IgD-negative memory B cell (primary cell): ENCODE measurements at regions not wholly inside any gene's neighbourhood (a gene's known extent, or its start where the extent isn't known, plus 50 kb on each side); places are given as distances from the start of the nearest gene placed in this dataset.

Source experiments
- H3K27ac Mint-ChIP-seq, 3 donors: one replicate each; pipeline ENCODE4 v1.8.0; 2020 to 2022; ENCODE audit warnings: mild to moderate bottlenecking in 3 of 3, mixed read lengths in 3 of 3, moderate library complexity in 1 of 3
- H3K27me3 Mint-ChIP-seq: one replicate; pipeline ENCODE4 v1.8.0; 2021; ENCODE audit warnings: mixed read lengths
- H3K36me3 Mint-ChIP-seq: one replicate; pipeline ENCODE4 v1.8.0; 2020; ENCODE audit warnings: mild to moderate bottlenecking, mixed read lengths
- H3K4me1 Mint-ChIP-seq, 3 donors: one replicate each; pipeline ENCODE4 v1.8.0; 2020 to 2022; ENCODE audit warnings: mixed read lengths in 3 of 3, mild to moderate bottlenecking in 1 of 3
- H3K4me3 Mint-ChIP-seq, 4 donors: one replicate each; pipeline ENCODE4 v1.8.0; 2020 to 2022; ENCODE audit warnings: mild to moderate bottlenecking in 4 of 4, mixed read lengths in 4 of 4, moderate library complexity in 3 of 4
- H3K9me3 Mint-ChIP-seq, 3 donors: one replicate each; pipeline ENCODE4 v1.8.0; 2020 to 2021; ENCODE audit warnings: mixed read lengths in 3 of 3, mild to moderate bottlenecking in 1 of 3

DNA sequence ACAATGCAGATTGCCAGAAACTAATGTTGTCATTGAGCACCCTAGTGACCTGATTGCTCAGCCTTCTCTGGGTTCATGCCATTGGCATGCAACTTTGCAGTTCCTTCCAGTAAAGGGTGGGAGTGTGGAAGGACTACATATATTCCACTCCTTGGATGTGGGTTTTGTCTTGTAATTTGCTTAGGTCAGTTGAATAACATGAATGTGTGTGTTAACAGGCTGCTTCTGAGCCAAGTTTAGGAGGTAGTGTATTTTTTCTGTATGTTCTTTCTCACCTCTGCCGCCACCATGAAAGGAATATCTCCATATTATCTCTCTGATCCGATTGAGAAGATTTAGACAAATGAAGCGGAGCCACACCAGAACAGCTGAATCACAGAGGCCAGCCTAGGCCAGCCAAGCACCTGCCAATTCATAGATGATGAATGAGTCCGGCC, 1929.6 kb upstream of the CDH6 start:
- peaks cover 4 to 6% (median 6%) of the 10 kb centered on the region in 3 donors for H3K9me3 Mint-ChIP-seq
- no peak overlapping the region for H3K4me3 Mint-ChIP-seq
- H3K36me3 Mint-ChIP-seq = no peaks in the 10 kb centered on the region
- no peak overlapping the region for H3K27ac Mint-ChIP-seq
- H3K27me3 Mint-ChIP-seq = no peaks in the 10 kb centered on the region
- no peaks in the 10 kb centered on the region for H3K4me1 Mint-ChIP-seq

DNA sequence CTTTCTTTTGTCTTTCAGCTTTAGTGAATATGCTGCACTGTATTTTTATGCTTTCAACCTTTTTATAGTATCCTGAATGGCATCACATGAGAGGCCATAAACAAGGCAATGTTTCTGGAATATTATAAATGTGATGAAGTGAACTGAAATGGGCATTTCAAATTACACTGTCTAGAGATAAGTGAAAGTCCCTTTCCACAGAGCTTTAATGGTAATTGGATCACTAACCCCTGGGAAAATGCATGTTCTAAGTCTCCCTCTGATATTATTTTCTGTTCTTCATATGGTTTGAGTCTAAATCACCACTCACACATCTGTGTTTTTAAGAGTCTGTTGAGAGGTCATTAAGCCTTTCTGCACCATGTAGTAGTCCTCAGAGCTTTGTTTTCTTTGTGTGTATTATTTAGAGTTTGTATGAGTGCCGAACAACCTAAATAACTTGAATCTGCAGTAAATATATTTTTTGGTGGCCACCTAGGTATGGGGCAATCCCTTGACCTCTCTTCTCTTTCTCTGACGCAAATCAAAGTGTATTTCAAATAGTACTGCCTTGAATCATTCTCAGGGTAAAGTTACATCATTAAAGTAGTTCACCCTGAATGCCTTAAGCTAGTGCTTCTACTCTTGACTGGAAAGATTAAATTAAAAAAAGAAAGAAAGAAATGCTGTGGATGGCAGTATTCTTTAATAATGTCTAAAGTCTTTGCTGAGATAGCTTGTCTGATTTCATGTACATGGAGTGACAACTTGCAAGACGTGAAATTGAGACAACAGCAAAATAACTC, 1931.0 kb upstream of the CDH6 start:
- Mint-ChIP-seq H3K4me1 (no peaks in the 10 kb centered on the region), H3K27ac (no peak overlapping the region)

DNA sequence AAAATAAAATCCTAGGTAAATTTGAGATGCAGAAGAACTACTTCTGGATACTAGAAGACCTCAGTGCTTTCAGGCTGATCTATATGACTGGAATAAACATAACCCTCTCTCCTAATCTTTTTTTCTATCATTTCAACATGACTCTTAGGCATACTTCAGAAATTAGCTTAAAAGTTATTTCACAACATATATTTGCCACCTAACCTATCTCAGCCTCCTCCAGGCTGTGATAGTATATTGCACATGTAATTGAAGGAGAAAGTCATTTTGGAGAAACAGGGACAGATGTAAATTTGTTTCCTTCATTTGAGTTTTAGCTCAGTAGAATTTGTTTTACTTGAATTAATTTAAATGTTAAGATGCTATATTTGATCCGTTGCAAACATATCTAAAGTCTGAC, 1932.3 kb upstream of the CDH6 start:
- no peaks in the 10 kb centered on the region for H3K27me3 Mint-ChIP-seq
- no peaks in the 10 kb centered on the region for H3K4me1 Mint-ChIP-seq
- no peaks in the 10 kb centered on the region for H3K36me3 Mint-ChIP-seq
- no peak overlapping the region for H3K4me3 Mint-ChIP-seq
- H3K27ac Mint-ChIP-seq = no peak overlapping the region
- peaks cover 3 to 10% (median 5%) of the 10 kb centered on the region in 3 donors for H3K9me3 Mint-ChIP-seq

More for the DNA sequence above, 1931.0 kb upstream of the CDH6 start:
- Mint-ChIP-seq H3K4me3 (no peak overlapping the region), H3K27me3 (no peaks in the 10 kb centered on the region), H3K36me3 (no peaks in the 10 kb centered on the region), H3K9me3 (peaks cover 6 to 10% (median 8%) of the 10 kb centered on the region in 3 donors)

DNA sequence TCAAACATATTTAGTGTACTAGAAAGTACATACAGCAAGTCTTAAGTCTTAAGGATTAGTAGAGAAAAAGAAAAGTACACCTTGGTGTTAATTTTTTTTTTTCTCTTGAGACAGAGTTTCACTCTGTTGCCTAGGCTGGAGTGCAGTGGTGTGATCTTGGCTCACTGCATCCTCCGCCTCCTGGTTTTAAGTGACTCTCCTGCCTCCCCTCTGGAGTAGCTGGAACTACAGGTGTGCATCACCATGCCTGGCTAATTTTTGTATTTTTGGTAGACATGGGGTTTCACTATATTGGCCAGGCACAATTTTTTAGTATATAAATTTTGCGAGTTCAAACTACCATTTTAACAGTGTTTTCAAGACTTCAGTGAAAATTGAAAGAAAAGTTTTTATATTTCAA, 1941.1 kb upstream of the CDH6 start:
- Mint-ChIP-seq H3K4me1 (no peaks in the 10 kb centered on the region), H3K27me3 (no peaks in the 10 kb centered on the region), H3K4me3 (no peak overlapping the region), H3K27ac (no peak overlapping the region), H3K36me3 (no peaks in the 10 kb centered on the region), H3K9me3 (peaks cover 0 to 8% (median 5%) of the 10 kb centered on the region in 3 donors)

DNA sequence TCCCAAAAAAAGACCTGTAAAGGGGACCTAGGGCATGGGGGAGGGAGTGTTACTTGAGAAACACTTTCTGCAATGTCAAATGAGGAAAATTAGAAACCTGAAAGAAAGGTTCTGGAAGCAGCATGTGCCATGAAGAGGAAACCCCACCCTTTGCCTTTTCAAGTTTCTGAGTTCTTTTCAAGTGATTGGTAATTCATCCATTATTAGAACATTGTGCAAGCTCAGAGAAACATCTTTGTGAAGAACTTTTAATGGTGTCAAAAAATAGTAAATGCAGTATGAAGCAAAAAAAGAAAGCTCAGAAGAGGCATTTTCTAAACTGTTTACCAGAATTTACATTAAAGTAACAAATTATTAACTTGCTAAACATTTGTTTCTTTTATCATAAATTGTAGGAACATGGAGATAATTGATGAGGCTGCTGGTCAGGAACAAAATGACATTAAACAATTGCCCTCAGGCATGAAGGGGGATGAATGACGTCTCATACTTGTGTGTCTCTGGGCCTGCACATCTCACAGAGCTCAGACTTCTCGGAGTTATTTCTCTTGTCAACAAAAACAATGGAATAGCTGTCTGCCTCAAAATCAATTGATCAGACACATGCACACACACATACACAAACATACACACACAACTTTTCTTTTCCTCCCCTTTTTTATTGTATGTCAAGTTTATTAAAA, 1946.0 kb upstream of the CDH6 start:
- no peak overlapping the region for H3K27ac Mint-ChIP-seq
- no peaks in the 10 kb centered on the region for H3K36me3 Mint-ChIP-seq
- H3K27me3 Mint-ChIP-seq = no peaks in the 10 kb centered on the region
- peaks cover 0 to 13% (median 6%) of the 10 kb centered on the region in 3 donors for H3K9me3 Mint-ChIP-seq
- no peaks in the 10 kb centered on the region for H3K4me1 Mint-ChIP-seq
- no peak overlapping the region for H3K4me3 Mint-ChIP-seq

DNA sequence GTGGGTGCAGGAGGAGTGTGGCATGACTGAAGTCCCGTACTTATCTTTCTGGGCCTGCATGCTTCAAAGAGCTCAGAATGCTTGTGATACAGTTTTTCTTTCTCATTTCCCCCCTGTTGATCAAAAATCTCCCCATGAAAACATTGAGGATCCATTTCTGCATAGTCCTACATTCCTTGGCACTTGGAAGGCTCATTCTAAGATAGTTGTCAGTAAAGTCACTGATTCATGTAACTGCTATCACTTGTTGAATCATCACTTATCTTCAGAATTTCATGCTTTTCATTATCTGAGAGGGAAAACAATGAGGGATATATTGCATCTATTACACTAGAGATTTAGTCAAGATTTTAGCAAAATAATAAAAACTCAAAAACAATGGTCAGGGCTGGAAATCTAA, 1953.1 kb upstream of the CDH6 start:
- Mint-ChIP-seq H3K4me1 (no peaks in the 10 kb centered on the region), H3K4me3 (no peak overlapping the region), H3K9me3 (peaks cover 1 to 10% (median 4%) of the 10 kb centered on the region in 3 donors), H3K27me3 (no peaks in the 10 kb centered on the region), H3K36me3 (no peaks in the 10 kb centered on the region), H3K27ac (no peak overlapping the region)

DNA sequence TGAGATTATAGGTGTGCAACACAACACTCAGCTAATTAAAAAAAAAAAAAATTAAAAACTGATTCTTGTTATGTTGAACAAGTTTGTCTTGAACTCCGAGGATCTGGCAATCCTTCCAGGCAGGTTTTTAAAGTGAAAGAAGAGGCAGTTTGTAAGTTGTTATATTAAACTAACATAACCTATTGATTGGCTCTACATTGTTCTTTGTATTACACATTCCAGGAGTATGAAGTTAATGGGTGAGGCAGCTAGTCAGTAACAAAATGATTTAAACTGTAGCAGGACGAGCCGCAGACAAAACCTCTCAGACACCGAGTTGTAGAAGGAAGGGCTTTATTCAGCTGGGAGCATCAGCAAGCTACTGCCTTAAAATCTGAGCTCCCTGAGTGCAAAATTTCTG, 1953.9 kb upstream of the CDH6 start:
- H3K4me3 Mint-ChIP-seq = no peak overlapping the region
- H3K27ac Mint-ChIP-seq = no peak overlapping the region
- no peaks in the 10 kb centered on the region for H3K4me1 Mint-ChIP-seq
- H3K9me3 Mint-ChIP-seq = peaks cover 1 to 10% (median 4%) of the 10 kb centered on the region in 3 donors
- H3K27me3 Mint-ChIP-seq = no peaks in the 10 kb centered on the region
- H3K36me3 Mint-ChIP-seq = no peaks in the 10 kb centered on the region

DNA sequence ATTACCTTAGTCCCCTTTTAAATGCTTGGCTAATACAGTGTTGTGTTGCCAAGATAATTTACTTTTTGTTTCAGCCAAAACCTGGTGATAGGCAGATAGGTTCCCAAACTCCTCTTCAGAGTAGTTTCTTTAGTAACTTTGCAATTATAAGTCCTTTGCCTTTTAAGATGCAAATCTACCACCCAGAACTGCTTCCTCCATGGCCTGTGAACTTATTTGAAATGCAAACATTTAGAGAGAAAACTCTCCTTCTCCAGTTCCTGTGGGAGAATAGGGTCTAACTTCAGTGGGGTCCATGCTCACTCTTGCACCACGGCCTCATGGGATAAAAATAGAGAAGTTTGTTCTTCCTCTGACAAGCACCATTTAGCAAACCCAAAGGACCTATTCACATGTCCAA, 1955.4 kb upstream of the CDH6 start:
- no peaks in the 10 kb centered on the region for H3K27me3 Mint-ChIP-seq
- peaks cover 1 to 10% (median 4%) of the 10 kb centered on the region in 3 donors for H3K9me3 Mint-ChIP-seq
- peak overlapping the region in 1 of 3 donors; percentile 63 for H3K27ac Mint-ChIP-seq
- no peak overlapping the region for H3K4me3 Mint-ChIP-seq
- H3K4me1 Mint-ChIP-seq = no peaks in the 10 kb centered on the region
- H3K36me3 Mint-ChIP-seq = no peaks in the 10 kb centered on the region

DNA sequence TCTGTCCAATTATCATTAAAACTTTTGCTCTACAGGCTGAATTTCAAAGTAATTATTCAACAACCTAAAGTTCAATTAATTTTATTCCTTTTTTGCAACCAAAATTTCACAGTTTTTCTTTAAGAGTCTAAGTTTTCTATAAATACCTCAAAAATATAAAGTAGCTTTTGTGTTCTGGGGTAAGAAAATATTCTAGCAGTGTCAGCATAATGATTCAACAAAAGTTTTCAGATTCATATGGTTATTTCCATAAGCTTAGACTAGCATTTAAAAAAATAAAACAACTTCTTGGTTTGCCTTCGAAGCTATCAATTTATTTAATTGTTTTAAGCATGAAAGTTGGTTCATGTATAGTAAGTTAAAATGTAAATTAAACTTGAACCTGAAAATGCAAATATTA, 1962.3 kb upstream of the CDH6 start:
- H3K9me3 Mint-ChIP-seq = peaks cover 0 to 3% (median 0%) of the 10 kb centered on the region in 3 donors
- no peaks in the 10 kb centered on the region for H3K36me3 Mint-ChIP-seq
- no peak overlapping the region for H3K27ac Mint-ChIP-seq
- no peaks in the 10 kb centered on the region for H3K4me1 Mint-ChIP-seq
- H3K4me3 Mint-ChIP-seq = no peak overlapping the region
- no peaks in the 10 kb centered on the region for H3K27me3 Mint-ChIP-seq

DNA sequence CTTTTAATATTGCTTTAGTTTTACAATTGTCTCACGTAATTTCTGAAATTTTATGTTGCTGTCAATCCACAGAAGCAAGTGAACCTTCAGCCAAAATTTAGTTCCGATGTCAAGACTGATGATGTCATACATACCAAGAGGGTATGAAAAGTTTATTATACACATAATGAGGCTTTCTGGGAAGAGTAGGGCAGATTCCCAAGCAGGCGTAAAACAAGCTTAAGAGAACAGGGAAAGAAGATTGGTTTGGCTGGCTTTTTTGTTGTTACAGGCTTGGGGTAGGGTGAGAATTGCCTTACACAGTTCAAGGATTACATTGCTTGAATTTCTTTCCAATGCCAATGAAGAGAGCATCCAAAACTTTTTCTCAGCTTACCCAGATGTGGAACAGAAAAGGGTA, 1962.9 kb upstream of the CDH6 start:
- H3K27me3 Mint-ChIP-seq = no peaks in the 10 kb centered on the region
- no peak overlapping the region for H3K4me3 Mint-ChIP-seq
- H3K9me3 Mint-ChIP-seq = peaks cover 0 to 3% (median 0%) of the 10 kb centered on the region in 3 donors
- no peak overlapping the region for H3K27ac Mint-ChIP-seq
- no peaks in the 10 kb centered on the region for H3K4me1 Mint-ChIP-seq
- no peaks in the 10 kb centered on the region for H3K36me3 Mint-ChIP-seq

DNA sequence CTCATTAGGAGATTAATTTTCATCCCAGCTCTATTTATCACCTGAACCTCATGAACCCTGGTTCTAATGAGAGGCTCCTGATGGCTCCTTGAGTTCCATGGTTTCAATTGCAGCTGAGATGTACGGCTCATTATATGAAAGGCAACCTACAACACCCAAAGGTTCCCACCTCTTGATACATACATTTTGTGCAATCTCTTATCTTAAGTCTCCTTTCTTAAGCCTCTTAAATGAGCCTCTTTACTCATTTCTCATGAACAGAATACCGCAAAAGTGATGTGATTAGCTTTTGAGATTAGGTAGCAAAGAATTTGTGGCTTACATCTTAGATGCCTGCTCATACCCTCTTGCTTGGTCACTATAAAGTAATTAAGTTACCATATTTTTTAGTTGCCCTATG, 1964.0 kb upstream of the CDH6 start:
- no peaks in the 10 kb centered on the region for H3K27me3 Mint-ChIP-seq
- H3K9me3 Mint-ChIP-seq = peaks cover 0 to 3% (median 0%) of the 10 kb centered on the region in 3 donors
- no peaks in the 10 kb centered on the region for H3K36me3 Mint-ChIP-seq
- no peak overlapping the region for H3K27ac Mint-ChIP-seq
- H3K4me3 Mint-ChIP-seq = no peak overlapping the region
- H3K4me1 Mint-ChIP-seq = no peaks in the 10 kb centered on the region

DNA sequence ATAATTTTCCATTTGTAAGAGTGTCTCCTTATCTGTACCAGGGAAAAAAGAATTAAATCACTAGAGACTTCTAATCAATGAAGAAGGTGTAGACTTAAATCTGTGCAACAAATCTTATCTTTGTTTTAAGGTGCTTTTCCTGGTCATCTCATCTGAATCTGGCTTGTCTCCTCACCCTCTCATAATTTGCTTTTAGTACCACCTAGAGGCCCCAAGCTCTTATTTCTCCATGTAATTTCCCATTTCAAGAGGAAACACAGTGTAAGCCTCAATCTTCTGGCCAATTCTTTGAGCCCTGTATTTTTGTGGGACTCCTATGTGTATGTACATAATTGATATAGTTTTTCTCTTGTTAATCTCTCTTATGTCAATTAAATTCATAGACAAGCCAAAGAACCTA, 1975.3 kb upstream of the CDH6 start:
- no peaks in the 10 kb centered on the region for H3K4me1 Mint-ChIP-seq

DNA sequence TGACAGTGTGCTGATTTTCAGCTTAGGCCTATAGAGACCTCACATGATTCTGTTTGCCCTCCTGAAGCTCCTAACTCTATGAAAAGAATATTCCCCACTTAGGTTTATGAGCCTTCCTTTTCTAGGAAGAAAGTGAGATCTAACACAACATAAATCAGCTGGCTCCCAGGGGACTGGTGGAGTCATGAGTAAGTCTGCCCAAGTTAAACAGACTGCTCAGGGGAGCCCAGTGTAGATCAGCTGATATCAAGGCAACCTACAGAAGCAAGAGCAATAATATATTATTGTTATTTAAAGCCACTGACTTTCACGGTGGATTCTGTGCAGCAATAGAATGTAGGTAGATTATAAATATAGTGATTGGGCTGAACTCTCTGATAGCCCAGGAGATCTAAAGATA, 1978.6 kb upstream of the CDH6 start:
- H3K9me3 Mint-ChIP-seq = peaks cover 4 to 14% (median 9%) of the 10 kb centered on the region in 3 donors
- H3K27ac Mint-ChIP-seq = no peak overlapping the region

More for the DNA sequence above, 1975.3 kb upstream of the CDH6 start:
- Mint-ChIP-seq H3K27me3 (no peaks in the 10 kb centered on the region), H3K4me3 (no peak overlapping the region), H3K27ac (no peak overlapping the region), H3K9me3 (peaks cover 1 to 13% (median 5%) of the 10 kb centered on the region in 3 donors), H3K36me3 (no peaks in the 10 kb centered on the region)

DNA sequence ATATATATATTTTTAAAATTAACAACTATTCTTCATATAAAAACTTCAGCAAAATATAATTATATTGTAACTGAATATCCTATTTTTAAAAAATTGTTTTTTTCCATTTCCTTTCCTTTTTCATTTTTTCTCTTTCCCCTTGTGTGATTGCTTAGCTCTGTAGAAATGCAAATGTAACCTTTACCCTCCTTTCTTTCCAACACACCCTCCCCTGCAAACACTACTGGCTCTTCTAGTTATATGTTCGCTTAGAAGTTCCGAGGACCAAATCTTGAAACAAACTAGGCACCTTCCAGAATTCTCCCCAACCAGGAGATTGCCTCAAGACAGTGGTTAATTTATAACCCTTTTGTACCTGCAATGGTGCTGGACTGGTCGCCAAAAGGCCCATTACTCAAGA, 1980.0 kb upstream of the CDH6 start:
- H3K36me3 Mint-ChIP-seq = no peaks in the 10 kb centered on the region
- H3K4me3 Mint-ChIP-seq = no peak overlapping the region
- no peaks in the 10 kb centered on the region for H3K4me1 Mint-ChIP-seq
- peaks cover 4 to 20% (median 6%) of the 10 kb centered on the region in 3 donors for H3K9me3 Mint-ChIP-seq
- no peak overlapping the region for H3K27ac Mint-ChIP-seq
- H3K27me3 Mint-ChIP-seq = no peaks in the 10 kb centered on the region

More for the DNA sequence above, 1978.6 kb upstream of the CDH6 start:
- Mint-ChIP-seq H3K4me3 (no peak overlapping the region), H3K4me1 (no peaks in the 10 kb centered on the region), H3K27me3 (no peaks in the 10 kb centered on the region), H3K36me3 (no peaks in the 10 kb centered on the region)

DNA sequence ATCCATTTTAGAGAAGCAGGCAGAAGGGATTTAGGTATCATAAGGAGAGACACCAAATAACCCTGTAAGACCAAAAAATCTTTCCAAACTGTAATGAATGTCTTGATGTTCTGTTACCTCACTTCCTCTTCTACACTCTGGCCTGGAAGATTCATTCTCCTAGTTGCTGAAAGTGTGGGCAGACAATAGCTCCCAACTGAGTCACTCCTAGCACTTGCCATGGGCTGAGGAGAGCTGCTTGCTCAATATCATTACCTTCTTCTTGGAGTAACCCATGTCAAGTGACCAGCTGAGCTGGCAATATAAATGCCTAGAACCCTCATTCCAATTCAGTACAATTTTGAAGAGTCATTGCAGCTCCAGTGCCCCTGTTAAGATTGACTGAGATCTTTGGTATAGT, 1985.5 kb upstream of the CDH6 start:
- Mint-ChIP-seq H3K36me3 (no peaks in the 10 kb centered on the region), H3K4me1 (no peaks in the 10 kb centered on the region), H3K9me3 (peaks cover 6 to 13% (median 7%) of the 10 kb centered on the region in 3 donors), H3K27ac (no peak overlapping the region), H3K4me3 (no peak overlapping the region), H3K27me3 (no peaks in the 10 kb centered on the region)

DNA sequence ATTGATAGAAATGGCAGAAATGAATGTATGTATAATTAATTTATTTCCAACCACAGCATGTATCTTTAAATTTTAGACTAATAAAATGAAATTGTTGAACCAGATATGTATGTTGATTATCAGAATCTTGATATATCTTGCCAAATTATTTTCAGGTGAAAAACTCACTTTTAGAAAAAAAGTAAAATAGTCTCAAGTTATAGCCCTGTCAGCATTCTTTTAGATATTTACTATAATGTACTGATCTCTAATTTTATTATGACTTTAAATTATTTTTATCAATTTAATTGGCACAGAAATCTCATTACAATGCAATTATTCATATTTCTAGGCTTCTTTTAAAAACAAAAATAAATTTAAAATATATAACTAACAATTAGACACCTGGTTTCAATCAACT, 1990.4 kb upstream of the CDH6 start:
- no peak overlapping the region for H3K4me3 Mint-ChIP-seq

More for the DNA sequence above, 1990.4 kb upstream of the CDH6 start:
- Mint-ChIP-seq H3K27ac (no peak overlapping the region), H3K36me3 (no peaks in the 10 kb centered on the region), H3K9me3 (peaks cover under 1 to 6% (median 3%) of the 10 kb centered on the region in 3 donors), H3K4me1 (no peaks in the 10 kb centered on the region), H3K27me3 (no peaks in the 10 kb centered on the region)
